NCI-H2171 treated with DMSO at 0.1 percent for 48 hours (cell line): ENCODE measurements at regions not wholly inside any gene's neighbourhood (a gene's known extent, or its start where the extent isn't known, plus 50 kb on each side); places are given as distances from the start of the nearest gene placed in this dataset.
"Not testable (repeated sequence)": the region's sequence is repeated elsewhere in the genome, so short reads cannot be mapped to it uniquely, and the experiment has no call there.

Experiments used
- DNase-seq: peaks from one replicate; lab custom pipeline; 2025; lab: John Stamatoyannopoulos, UW

- DNase-seq, result no peak
Measured at GRCh38 chr12:47346251-47347019, 266.7 kb upstream of the AMIGO2 start.

DNA sequence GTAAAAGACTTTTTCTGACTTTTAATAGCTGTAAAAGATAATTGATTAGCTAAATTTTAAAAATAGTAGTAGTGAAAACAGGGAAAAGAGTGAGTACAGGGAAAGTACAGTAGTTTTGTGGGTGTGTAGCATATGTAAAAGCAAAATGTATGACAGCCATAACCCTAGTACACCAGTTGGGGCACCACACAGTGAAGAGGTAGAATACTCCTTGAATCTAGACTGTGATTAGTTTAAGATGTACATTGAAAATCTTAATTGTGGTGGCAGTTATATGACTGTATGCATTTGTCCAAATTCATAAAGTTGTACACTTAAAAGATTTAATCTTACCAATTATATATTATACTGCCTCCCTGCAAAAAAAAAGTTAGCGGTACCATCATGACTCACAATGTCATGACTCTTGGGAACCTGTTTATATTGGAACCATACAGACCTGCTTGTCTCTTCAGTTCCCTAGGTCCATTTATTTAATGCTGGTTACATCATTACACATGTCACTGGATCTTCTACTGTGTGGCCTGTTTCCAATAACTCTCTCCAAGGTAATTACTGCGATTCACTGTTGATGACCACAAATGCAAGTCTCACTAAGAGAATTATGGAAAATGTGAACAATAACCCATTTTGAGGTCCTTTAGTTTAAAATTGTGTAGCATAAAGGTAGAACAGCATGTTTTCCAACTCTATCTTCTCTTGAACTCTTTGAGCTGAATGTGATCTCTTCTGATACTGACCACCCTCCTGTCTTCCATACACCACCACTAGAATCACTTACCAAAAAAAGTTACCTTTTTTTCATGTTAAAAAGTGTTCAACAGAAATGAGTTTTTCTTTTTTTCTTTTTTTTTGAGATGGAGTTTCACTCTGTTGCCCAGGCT is 264.2 kb upstream of the AMIGO2 start:
- DNase-seq, result no peak

GRCh38 chr12:47340411-47341015 is 260.8 kb upstream of the AMIGO2 start:
- DNase-seq, result no peak

GRCh38 chr12:47337581-47337980 is 257.8 kb upstream of the AMIGO2 start:
- DNase-seq, result no peak

- DNase-seq, result not testable (repeated sequence)
Measured at GRCh38 chr12:47333271-47333858, 253.6 kb upstream of the AMIGO2 start.

DNA sequence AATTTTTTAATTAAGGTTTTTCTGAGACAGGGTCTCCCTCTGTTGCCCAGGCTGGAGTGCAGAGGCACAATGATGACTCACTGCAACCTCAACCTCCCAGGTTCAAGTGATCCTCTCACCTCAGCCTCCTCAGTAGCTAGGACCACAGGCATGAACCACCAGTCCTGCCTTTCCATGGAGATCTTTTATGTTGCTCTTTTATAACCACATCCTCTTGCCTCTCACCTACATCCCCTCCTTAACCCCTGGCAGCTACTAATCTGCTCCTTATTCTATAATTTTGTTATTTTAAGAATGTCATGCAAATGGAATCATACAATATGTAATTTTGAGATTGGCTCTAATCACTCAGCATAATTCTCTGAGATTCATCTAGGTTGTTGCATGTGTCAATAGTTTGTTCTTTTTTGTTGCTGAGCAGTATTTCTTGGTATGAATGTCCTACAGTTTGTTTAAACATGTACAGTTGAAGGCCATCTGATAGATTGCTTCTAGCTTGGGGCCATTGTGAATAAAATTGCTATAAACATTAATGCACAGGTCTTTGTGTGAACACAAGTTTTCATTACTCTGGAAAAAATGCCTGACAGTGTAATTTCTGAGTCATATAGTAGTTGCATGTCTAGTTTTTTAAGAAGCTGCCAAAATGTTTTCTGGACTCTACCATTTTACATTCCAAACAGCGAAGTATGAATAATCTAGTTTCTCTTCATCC is 249.2 kb upstream of the AMIGO2 start:
- DNase-seq, result no peak

DNA sequence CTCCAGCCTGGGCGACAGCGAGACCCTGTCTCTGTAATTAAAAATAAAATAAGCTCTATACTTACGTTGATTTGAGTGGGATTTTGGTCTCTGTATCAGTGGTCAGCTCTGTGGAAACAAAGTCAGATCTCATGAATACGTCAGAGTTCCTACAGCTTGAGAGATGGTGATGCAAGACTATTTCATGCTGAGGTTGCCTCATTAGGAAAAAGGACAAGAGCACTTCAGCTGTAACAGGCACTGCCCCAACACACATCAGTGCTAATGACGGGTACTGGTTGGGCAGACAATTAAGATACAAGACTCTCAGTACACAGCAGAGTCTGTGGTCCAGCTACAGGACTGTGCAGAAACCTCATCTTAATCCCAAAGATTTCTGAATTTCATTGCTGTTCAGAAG is 246.4 kb upstream of the AMIGO2 start:
- no peak for DNase-seq

DNA sequence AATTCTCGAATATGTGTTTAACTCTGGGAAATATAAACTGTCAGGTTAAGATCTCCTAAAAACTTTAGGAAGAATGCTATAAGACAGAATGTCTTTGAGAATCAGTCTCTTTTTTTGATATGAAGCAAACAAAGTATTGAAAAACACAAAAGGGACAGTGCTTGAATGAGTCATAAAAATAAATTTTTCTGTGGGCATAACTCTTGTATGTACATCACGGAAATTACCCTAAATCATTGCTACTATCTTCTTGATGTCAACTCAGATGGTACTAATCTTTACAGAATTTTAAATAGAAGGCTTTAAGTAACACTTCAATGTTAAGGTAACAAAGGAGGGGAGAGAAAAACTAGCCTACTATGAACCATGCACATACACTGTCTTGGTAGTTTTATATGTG is 244.0 kb upstream of the AMIGO2 start:
- no peak for DNase-seq

- no peak for DNase-seq
Measured at GRCh38 chr12:47321436-47321835, 241.7 kb upstream of the AMIGO2 start.

DNA sequence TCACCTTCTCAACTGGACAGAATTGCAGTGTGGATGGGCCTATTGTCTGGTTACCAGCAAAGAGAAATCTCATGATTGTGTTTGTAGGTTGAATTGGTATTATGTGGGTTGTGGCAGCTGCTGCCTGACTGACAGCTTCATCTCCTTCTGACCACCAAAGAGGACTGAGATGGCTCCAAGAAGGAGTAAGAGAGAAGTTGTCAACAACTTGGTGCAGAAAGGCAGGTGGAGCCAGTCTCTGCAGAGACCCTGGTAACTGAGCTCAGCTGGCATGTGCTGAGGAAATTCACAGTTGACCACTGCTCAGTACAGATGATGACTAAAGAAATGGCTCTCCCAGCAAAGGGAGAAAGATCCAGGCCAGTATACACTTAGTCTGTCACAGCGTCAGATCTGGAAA is 240.0 kb upstream of the AMIGO2 start:
- no peak for DNase-seq

- no peak for DNase-seq
Measured at GRCh38 chr12:47318963-47319362, 239.2 kb upstream of the AMIGO2 start.

DNA sequence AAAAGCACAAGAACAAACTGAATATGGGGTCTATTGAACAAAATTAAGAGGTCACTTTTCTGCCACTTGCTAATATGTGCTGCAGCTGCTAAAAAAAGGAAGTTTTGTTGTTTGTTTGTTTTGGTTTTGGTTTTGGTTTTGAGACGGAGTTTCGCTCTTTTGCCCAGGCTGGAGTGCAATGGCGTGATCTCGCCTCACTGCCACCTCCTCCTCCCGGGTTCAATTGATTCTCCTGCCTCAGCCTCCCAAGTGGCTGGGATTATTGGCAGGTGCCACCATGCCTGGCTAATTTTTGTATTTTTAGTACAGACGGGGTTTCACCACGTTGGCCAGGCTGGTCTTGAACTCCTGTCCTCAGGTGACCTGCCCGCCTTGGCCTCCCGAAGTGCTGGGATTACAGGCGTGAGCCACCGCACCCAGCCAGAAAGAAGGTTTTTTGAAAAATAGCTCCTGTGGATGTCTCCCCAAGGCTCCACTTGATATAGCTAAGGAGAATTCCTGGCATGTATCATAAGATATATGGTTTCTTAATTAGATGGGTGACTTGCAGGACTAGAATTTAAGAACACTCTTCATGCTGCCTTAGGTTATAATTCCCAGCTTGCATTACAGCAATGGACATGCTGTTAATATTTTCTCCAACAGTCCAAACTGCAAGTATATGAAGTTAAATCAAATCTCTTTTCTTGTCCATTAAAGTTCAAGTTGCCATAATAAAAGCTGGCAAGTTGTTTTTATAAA is 237.6 kb upstream of the AMIGO2 start:
- DNase-seq, result no peak

- no peak for DNase-seq
Measured at GRCh38 chr12:47316609-47317049, 236.9 kb upstream of the AMIGO2 start.

GRCh38 chr12:47314996-47315395 is 235.2 kb upstream of the AMIGO2 start:
- DNase-seq, result no peak

GRCh38 chr12:47312808-47313426 is 233.2 kb upstream of the AMIGO2 start:
- DNase-seq, result no peak

DNA sequence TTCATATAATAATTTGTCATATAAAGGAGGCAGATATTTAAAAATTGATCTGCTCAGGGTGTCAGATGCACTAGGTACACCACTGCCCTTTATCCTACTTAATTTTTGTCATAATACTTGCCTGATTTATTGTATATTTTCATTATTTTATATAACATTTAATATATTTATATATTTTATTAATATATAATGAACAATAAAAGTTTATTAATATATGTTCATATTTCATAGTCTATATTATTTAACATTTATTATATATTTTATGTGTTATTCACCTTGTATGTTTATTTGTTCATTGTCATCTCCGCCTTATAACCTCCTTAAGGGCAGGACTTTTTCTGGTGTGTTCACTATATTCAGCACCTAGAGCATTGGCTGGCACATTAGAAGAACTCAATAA is 232.4 kb upstream of the AMIGO2 start:
- no peak for DNase-seq

GRCh38 chr12:47311568-47311967 is 231.8 kb upstream of the AMIGO2 start:
- DNase-seq, result no peak

DNA sequence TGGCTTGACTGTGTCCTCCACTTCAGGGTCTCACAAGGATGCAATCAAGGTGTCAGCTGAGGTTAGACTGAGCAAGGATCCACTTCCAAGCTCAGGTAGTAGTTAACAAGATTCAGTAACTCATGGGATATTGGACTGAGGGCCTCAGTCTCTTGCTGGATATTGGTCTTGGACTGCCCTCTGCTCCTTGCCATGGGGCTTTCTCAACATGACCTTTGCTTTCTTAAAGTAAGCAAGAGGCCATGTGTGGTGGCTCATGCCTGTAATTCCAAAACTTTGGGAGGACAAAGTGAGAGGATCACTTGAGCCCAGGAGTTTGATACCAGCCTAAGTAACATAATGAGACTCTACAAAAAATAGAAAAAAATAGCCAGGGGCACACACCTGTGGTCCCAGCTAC is 231.3 kb upstream of the AMIGO2 start:
- no peak for DNase-seq

GRCh38 chr12:47308672-47309071 is 228.9 kb upstream of the AMIGO2 start:
- DNase-seq, result no peak

- DNase-seq, result peak; percentile 47
Measured at GRCh38 chr12:47307680-47308399, 228.1 kb upstream of the AMIGO2 start.
